Tibial nerve (tissue), 4 donors: ENCODE measurements at regions not wholly inside any gene's neighbourhood (a gene's known extent, or its start where the extent isn't known, plus 50 kb on each side); places are given as distances from the start of the nearest gene placed in this dataset.

Experiments
- CTCF ChIP-seq, 5 experiments: fragments of 200-600 bp in 3 of 5; fragments of 450-650 bp in 2 of 5; sonication (generic) in 3 of 5; IDR thresholded peaks; one replicate each; pipeline ENCODE4 v1.5.1; 2016 to 2019; ENCODE audit warnings: antibody characterized with exemption in 5 of 5, mild to moderate bottlenecking in 3 of 5, moderate library complexity in 2 of 5
- EP300 ChIP-seq, 2 donors: sonication (generic); formaldehyde crosslinking; IDR thresholded peaks; one replicate each; pipeline ENCODE4 v1.6.1; 2017; ENCODE audit warnings: antibody characterized with exemption in 2 of 2, mild to moderate bottlenecking in 1 of 2
- POLR2A ChIP-seq, 2 donors: fragments of 450-650 bp; IDR thresholded peaks; one replicate each; pipeline ENCODE4 v1.6.1; 2017; ENCODE audit warnings: antibody characterized with exemption in 2 of 2, mild to moderate bottlenecking in 2 of 2, moderate library complexity in 2 of 2

GRCh38 chr1:105686874-105687690 is 1369.4 kb upstream of the PRMT6 start:
- TF ChIP-seq CTCF (IDR thresholded peaks at IDR 0.05) (no peak), POLR2A (IDR thresholded peaks at IDR 0.05) (no peak), EP300 (IDR thresholded peaks at IDR 0.05) (no peak)
